ENCODE measurements at regions not wholly inside any gene's neighbourhood (a gene's known extent, or its start where the extent isn't known, plus 50 kb on each side); places are given as distances from the start of the nearest gene placed in this dataset.

- Histone ChIP-seq H3K9me1 (replicated peaks; ENCODE audit: control insufficient read depth, extremely low read depth, insufficient read depth, low read length) (no peaks in the 10 kb centered on the region), H3K36me3 (ENCODE audit: control insufficient read depth in 2 of 2, extremely low read depth in 1 of 2, insufficient read depth in 2 of 2, low read length in 2 of 2) (no peaks in the 10 kb centered on the region), H3K4me1 (ENCODE audit: control insufficient read depth, extremely low read depth, insufficient read depth, low read length) (no peaks in the 10 kb centered on the region), H3K4me2 (ENCODE audit: insufficient read depth, low read length) (no peak overlapping the region), H3K79me2 (ENCODE audit: control insufficient read depth, insufficient read depth, low read length) (no peaks in the 10 kb centered on the region), H3K9me3 (replicated peaks; ENCODE audit: control insufficient read depth, insufficient read depth, low read length) (no peaks in the 10 kb centered on the region), H3K9ac (replicated peaks; ENCODE audit: extremely low read depth, insufficient read depth, low read length) (no peak overlapping the region), H3K27ac (ENCODE audit: insufficient read depth, low read depth, low read length) (no peak overlapping the region), H3K27me3 (ENCODE audit: control insufficient read depth in 2 of 2, insufficient read depth in 2 of 2, low read length in 2 of 2) (peaks cover 0 to 3% of the 10 kb centered on the region in 2 experiments), H4K20me1 (replicated peaks; ENCODE audit: control insufficient read depth, extremely low read depth, insufficient read depth, low read length) (no peaks in the 10 kb centered on the region), H2AFZ (ENCODE audit: low read depth, low read length) (no peak overlapping the region), H3K4me3 (replicated peaks in 1 of 3; ENCODE audit: insufficient read depth in 1 of 3, low read depth in 1 of 3, low read length in 3 of 3) (no peak overlapping the region)
- FAIRE-seq = no peak
- no TSS peak for BruUV-seq (replicated peaks)
- POLR2A ChIA-PET = no interaction called here
- dilution Hi-C loops (cut with MboI; ENCODE audit: extremely low pct_ligation_motif_present, low sequenced_read_pairs) (no loop called here), intact Hi-C loops (cut with micrococcal nuclease) (loop anchor here (5.0 to 10.0 kb wide), 2 partner anchors 314 to 739 kb away; no protein-coding TSS in a partner anchor)
- no peak for TF ChIP-seq GATA2 (IDR thresholded peaks at IDR 0.05; ENCODE audit: insufficient read depth, insufficient read length, low read depth, low read length)
- TF ChIP-seq MYC (IDR thresholded peaks at IDR 0.05; ENCODE audit: low read depth, low read length) = no peak
- TF ChIP-seq, protein P1, sequence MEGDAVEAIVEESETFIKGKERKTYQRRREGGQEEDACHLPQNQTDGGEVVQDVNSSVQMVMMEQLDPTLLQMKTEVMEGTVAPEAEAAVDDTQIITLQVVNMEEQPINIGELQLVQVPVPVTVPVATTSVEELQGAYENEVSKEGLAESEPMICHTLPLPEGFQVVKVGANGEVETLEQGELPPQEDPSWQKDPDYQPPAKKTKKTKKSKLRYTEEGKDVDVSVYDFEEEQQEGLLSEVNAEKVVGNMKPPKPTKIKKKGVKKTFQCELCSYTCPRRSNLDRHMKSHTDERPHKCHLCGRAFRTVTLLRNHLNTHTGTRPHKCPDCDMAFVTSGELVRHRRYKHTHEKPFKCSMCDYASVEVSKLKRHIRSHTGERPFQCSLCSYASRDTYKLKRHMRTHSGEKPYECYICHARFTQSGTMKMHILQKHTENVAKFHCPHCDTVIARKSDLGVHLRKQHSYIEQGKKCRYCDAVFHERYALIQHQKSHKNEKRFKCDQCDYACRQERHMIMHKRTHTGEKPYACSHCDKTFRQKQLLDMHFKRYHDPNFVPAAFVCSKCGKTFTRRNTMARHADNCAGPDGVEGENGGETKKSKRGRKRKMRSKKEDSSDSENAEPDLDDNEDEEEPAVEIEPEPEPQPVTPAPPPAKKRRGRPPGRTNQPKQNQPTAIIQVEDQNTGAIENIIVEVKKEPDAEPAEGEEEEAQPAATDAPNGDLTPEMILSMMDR (IDR thresholded peaks at IDR 0.05; ENCODE audit: extremely low read depth in 1 of 2, insufficient read depth in 1 of 2, low read depth in 1 of 2, low read length in 2 of 2) = no peak
- TF ChIP-seq POLR2A (IDR thresholded peaks at IDR 0.05; ENCODE audit: low read depth, low read length) = no peak
- no peak for TF ChIP-seq EZH2 (IDR thresholded peaks at IDR 0.05; ENCODE audit: borderline replicate concordance, low read depth, low read length, severe bottlenecking)
- TF ChIP-seq JUN (IDR thresholded peaks at IDR 0.05; ENCODE audit: borderline replicate concordance, insufficient read depth, insufficient read length, low read depth) = no peak
- TF ChIP-seq FOS (IDR thresholded peaks at IDR 0.05; ENCODE audit: borderline replicate concordance, insufficient read depth, low read length) = no peak
- no peak for TF ChIP-seq POLR2AphosphoS5 (IDR thresholded peaks at IDR 0.05; ENCODE audit: insufficient read depth, low read depth, low read length)
- TF ChIP-seq, protein P2, sequence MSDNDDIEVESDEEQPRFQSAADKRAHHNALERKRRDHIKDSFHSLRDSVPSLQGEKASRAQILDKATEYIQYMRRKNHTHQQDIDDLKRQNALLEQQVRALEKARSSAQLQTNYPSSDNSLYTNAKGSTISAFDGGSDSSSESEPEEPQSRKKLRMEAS (IDR thresholded peaks at IDR 0.05; ENCODE audit: insufficient read depth, insufficient read length) = no peak
- peak; percentile 35 for DNase-seq (ENCODE audit: low read depth, low spot score)
- CTCF ChIA-PET = interaction anchor here (1.2 to 2.0 kb wide), 3 partner anchors 17 to 312 kb away, joined by 3 to 5 read pairs (median 4); no protein-coding TSS in a partner anchor
Observed at GRCh38 chr9:109886041-109886440, 106.0 kb downstream of the PALM2AKAP2 start.

Data from endothelial cell of umbilical vein (primary cell).